ENCODE measurements at regions not wholly inside any gene's neighbourhood (a gene's known extent, or its start where the extent isn't known, plus 50 kb on each side); places are given as distances from the start of the nearest gene placed in this dataset.

DNA sequence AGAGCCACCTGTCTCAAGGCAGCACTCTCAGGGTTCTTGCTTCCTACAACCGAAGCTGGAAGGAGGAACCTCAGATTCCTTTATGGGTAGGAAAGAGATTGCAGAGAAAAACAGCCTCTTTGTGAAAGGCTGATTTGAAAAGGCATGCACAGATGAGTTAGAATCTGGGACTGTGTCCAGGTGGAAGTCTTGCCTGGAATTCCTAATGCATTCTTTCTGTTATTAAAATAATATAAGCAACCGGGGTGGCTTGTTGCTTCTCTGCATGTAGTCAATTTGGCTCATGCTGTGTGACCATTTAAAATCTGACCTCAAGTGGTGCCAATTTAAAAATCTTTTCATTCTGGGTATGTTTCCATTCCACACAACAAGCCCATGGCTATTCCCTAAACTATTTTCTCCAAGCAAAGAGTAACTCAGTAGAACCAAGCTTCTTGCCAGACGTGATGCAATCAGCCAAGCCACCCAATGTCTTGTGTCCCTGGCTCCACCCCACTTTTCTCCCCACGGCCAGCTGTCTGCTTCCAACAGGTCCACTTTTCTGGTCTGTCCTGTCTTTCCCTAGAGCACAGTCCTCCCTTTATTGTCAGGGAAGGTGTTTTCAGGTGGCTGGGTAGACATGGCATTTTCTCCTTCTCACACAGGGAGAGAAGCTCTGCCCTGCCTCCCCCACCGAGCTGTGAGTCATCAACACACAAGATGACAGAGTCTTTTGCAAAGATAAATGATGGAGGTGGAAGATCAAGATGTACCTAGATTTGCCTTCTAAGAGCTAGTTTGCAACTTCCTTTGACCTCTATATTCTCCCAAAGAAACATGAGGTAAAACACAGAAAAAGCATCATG lies 394.3 kb downstream of the FOXO1 start:
- no peak for DNase-seq

DNA sequence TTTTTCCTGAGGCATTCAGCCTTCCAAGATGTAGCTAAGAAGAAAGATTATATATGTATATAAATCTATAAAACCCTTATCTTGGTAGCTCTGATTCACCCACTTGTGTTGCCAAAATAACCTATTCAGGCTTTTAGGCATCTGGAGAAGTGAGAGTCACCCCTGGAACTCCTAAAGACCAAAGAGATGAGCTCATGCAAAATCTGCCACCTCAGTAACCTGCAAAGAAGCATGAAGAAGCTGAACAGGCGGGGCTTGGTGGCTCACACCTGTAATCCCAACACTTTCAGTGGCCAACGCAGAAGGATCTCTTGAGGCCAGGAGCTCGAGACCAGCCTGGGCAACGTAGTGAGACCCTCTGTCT lies 393.7 kb downstream of the FOXO1 start:
- no peak for DNase-seq

GRCh38 chr13:40273253-40274025 lies 393.0 kb downstream of the FOXO1 start:
- no peak for DNase-seq

DNA sequence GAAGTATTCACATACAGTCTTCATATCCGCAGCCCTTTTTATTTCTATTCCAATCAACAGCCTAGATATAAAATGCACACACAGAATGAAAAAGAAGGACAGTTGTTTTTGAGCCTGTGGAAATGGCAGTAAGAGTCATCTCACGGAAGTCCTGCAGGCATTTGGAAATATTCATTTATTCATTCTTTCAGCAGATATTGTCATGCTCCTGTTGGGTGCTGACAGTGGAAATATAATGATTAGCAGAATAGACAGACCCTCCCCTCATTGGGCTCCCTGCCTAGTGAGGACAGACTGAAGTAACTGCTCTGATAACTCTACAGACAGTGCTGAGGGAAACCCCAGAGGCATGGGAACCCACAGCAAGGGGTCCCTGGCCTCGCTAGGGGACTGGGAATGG lies 392.3 kb downstream of the FOXO1 start:
- no peak for DNase-seq

DNA sequence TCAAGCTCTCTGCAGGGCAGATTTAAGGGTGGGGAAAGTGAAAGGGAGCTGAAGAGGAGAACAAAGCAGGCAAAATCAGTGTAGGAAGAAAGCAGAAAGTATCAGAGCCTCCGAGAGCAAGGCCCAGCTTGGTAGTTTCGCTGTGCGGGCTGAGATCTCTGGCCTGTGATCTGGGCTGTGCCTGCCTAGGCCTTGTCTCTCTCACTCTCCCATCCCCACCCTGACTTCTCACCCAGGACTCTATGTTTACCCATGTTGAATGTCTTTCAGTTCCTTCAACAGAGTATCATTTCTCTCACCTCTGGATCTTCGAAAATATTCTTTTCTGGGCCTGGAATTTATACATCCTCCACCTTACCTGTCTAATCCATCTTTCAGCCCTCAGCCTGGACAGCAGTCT lies 391.3 kb downstream of the FOXO1 start:
- no peak for DNase-seq

DNA sequence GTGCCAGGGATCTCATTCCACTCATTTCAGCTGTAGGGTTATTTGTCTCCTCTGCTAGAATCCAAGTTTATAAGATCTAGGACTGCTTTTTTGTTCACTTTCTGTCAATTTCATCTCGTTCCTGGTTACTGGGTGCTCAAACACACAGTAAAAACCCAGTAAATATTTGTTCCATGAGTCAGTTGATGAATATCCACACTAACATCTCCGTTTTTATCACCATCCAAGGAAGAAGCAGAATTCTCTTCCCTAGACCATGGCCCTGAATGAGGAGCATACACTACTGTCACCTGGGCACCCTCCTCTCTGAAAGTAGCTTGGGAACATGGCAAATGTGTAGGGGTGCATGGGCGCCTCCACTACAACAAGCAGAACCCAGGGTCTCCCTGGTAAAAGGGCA lies 390.8 kb downstream of the FOXO1 start:
- DNase-seq: no peak

GRCh38 chr13:40283666-40284065 lies 382.8 kb downstream of the FOXO1 start:
- no peak for DNase-seq

GRCh38 chr13:40285634-40286033 lies 380.8 kb downstream of the FOXO1 start:
- no peak for DNase-seq

- DNase-seq: no peak
Measured at GRCh38 chr13:40287428-40287827, 379.0 kb downstream of the FOXO1 start.

DNA sequence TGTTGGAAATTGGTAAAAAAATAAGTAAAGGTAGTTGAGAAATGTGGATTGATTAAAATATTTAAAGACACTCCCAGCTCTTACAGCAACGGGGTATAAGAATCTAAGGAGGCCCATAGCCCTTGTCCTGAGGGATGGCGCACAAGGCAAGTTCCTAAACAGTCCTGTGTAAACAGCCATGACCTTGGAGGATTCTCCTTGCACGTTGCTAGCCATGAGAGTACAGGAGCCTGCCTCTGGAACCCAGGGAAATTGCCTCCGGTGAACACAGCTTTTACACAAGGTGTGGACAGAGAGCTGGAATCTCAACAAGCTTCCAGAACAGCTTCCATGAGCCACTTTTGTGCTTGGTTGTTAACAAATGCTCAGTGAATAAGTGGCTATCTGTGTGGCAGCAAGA lies 378.2 kb downstream of the FOXO1 start:
- no peak for DNase-seq

DNA sequence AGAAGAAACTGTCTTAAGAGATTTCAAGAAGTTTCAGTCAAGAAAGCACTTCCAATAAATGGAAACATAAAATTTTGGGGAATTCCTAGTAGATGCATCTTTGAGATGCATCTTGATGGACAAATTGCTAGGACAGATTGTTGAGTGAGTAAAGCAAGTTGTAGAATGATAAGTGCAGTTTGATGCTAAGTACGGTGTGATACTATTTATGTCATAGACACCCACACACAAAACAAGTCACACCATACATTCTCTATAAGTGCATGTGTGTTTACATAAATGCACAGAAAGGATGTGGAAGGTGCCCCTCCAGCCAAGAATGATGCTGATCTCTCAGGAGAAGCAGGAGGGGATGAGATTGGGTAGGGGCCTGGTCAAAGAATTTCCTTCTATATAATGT lies 375.7 kb downstream of the FOXO1 start:
- no peak for DNase-seq

DNA sequence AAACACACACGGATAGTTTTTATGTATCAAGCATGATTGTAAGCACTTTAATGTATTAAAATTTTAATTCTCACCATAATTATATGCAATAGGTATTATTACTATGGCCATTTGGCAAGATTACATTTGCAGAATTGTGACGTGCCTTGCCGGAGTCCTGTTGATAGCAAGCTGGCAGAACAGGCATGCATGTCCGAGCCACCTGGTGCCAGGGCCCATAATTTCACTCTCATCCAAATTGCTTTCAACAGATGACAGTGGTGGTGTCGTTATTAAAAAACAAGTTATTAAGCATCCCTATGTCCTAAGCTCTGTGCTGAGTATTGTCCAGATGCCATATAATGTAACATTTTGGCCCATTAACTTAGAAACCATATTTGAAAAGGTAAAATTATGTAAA lies 374.3 kb downstream of the FOXO1 start:
- no peak for DNase-seq

DNA sequence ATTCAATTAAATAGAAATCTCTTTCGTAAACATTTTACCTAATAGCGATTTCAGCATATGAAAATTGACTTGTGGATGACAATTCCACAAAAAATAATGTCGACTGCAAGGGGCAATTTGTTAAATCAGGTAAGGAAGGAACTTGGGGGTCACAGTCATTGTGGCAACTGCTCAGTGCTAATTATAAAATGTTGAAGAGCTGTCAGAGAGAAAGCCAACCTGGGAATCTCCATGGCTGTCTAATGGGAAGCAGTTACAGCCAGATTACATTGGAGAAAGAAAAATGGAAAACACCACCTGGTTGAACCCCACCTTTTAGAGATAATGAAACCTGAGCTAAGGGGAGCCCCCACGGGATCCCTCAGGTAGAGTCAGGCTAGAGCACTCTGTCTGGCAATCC lies 373.9 kb downstream of the FOXO1 start:
- no peak for DNase-seq

DNA sequence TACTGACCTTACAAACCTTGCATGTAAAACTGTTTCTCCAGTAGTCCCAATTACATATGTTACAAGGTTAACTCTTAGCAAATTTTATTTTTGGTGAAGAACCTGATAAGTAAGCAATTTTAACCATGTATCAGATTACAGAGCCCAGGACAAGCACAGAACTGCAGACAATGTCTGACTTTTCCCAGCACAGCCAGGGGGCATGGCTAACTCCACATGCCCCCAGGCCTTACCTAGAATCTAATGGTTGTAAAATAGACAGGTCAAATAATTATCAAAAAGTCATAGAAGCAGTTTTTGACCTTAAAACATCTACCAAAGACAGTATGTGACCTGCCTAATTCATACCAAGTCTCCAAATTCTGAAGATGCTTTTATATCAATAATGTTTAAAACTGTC lies 364.1 kb downstream of the FOXO1 start:
- DNase-seq: no peak

DNA sequence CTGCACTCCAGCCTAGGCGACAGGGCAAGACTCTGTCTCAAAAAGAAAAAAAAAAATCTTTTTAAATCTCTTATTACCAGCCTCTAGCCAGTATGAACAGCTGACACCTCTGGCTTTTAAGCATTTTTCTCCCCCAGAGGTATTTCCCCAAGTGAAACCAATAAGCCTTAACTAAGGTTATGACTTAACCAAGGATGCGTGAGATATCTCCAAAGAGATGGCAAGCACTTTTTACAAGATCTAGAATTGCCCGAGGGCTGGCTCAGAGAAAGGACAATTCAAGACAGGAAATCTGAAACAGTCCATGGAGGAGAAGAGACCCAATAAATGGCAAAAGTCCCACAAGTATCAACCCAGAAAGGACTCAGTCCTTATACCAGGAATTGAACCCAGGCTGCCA lies 362.1 kb downstream of the FOXO1 start:
- DNase-seq: no peak

GRCh38 chr13:40306817-40307216 lies 359.6 kb downstream of the FOXO1 start:
- DNase-seq: no peak

DNA sequence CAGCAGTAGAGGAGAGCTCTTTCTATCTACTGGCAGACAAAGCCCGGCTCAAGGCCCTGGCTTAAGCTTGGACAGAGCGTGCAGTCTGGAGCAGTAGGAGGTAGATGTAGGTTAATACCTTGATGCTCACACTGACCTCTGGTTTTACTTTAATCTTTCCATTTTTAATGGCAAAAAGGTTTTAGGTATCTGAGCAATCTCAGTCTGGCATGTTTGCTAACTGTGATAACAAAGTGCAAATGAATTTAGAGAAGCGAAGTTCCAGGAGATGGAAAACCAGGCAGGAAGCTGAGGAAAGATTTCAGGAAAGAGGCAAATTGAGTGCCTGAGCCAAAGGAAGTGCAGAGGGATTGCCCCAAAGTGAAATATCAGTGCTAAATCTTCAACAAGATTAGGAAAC lies 356.6 kb downstream of the FOXO1 start:
- no peak for DNase-seq

DNA sequence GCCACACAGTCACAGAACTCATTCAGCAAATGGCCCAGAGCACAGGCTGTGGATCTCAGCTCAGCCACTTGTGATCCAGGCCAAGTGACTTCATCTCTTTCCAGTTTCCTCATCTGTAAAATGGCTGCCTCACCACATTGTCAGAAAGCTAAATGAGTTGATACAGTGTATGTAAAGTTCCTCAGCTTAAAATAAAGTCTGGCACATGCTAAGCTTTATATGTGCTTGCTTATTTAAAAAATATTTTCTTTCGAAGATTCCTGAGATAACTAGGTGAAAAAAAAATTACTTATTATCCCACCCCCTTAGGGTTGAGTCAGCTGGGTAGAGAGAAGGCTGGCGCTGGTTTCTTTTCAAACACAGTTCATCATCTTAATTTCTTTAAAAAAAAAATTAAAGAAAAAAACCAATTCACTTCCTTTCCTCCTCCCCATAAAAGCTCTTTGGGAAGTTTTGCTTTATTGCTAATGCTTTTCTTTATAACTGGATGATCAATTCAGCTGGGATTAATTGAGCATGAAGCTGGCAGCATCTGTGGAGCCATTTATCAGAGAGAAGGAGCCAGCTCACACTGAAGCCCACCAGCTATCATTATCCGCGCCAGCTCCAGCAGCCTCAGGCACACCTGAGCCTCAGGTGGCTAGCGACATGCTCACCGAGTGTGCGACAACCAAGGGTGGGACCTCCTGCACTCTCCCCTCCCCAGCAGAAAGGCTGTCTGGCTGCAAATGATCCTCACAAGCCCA lies 354.9 kb downstream of the FOXO1 start:
- DNase-seq: no peak

DNA sequence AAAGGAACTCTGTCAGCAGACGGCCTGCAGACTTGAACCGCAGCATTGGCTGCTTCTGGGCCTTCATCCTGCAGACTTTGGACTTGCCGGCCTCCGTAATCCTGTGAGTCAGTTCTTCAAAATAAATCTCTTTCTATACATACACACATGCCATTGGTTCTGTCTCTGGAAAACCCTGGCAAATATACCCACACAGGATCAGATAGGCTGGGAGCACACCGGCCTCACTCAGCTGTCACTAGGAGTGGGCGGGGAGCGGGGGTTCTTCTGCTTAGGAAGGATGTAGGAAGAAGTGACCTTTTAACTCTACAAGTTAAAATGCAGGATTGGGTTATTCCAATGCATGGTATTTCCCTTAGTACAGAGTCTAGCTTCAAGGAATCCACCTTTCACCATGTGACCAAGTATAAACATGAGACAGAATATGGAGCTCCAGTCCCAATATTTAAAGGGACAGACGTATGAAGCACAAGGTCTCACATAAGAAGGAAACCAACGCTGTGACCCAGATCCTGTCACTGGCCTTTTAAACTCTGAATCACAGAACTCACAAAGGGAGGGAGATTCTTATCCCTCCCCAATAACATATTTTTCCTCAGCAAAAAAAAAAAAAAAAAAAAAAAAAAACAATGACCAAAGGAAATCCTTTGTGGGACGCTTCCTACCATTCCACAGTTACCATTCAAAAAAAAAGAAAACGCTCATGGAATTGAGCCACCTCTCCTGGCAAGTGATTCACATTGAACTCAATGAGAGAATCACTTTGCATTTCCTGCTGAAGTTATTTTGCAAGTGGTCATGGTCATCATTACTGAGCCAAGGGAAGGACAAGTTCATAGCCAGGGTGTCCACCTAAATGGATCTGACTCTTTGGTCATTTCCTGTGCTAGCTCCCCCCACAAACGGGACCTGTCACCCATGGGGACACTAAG lies 352.9 kb downstream of the FOXO1 start:
- DNase-seq: no peak

GRCh38 chr13:40315416-40316064 lies 350.9 kb downstream of the FOXO1 start:
- no peak for DNase-seq

DNA sequence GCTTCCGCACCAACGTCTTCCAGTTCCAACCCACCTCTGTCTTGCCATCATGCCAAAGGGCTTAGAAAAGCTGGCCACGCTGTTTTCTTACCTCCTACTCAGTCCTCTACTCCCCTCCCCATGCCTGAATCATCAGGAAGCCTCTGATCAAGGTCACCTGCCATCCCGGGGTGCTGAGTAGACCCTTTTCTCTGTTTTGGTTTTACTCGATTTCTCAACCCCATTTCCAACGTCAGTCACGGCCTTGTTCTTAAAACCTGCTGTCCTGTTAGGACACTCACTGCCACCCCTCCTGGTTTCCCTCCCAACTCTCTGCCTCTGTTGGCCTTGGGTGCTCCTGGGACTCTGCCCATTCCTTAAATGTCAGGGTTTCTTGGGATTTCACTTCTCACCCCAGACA lies 350.1 kb downstream of the FOXO1 start:
- no peak for DNase-seq

GRCh38 chr13:40317980-40318327 lies 348.5 kb downstream of the FOXO1 start:
- DNase-seq: no peak

Measured in SHP77 treated with DMSO at 0.1 percent for 48 hours (cell line).